SK-N-SH (cell line): ENCODE measurements at regions not wholly inside any gene's neighbourhood (a gene's known extent, or its start where the extent isn't known, plus 50 kb on each side); places are given as distances from the start of the nearest gene placed in this dataset.

ENCODE experiments used
- CTCF ChIA-PET: fragments of 300-600, 350-600 bp; formaldehyde crosslinking; extraction: SDS; loops from one replicate; lab custom pipeline; 2021; lab: Yijun Ruan, JAX
- POLR2A ChIA-PET: fragments of 350-600 bp; sonication (Branson Sonifier 250); formaldehyde crosslinking; extraction: SDS; loops from one replicate; lab custom pipeline; 2020; ENCODE audit warnings: antibody characterized with exemption, inconsistent platforms; lab: Yijun Ruan, JAX
- DNase-seq: peaks from one replicate; pipeline ENCODE4 v3.0.0; 2012
- H2AFZ ChIP-seq: fragments of 200-600 bp; sonication (generic); 2 replicates; pipeline ENCODE4 v1.8.1; 2016; ENCODE audit warnings: antibody characterized with exemption, mild to moderate bottlenecking, low read depth
- H3F3A ChIP-seq: fragments of 200-600 bp; sonication (generic); replicated peaks from 2 replicates; pipeline ENCODE3; 2016; ENCODE audit warnings: antibody characterized with exemption, mild to moderate bottlenecking; ENCODE audit not compliant: insufficient read depth
- H3K27ac ChIP-seq, 2 experiments: fragments of 200-500 bp in 1 of 2; fragments of 200-600 bp in 1 of 2; sonication (Bioruptor generic) in 1 of 2; sonication (generic), shearing (Covaris generic) in 1 of 2; 2 replicates each; pipeline versions ENCODE4 v1.5.1 to v1.6.1; 2014 to 2016; ENCODE audit warnings: low read depth in 2 of 2, inconsistent platforms in 1 of 2, low read length in 1 of 2, mild to moderate bottlenecking in 1 of 2, mixed read lengths in 1 of 2
- H3K27me3 ChIP-seq: fragments of 200-600 bp; sonication (generic), shearing (Covaris generic); 2 replicates; pipeline ENCODE4 v1.6.1; 2016; ENCODE audit warnings: mixed run types; ENCODE audit not compliant: insufficient read depth
- H3K36me3 ChIP-seq, 2 experiments: fragments of 200-500 bp in 1 of 2; fragments of 200-600 bp in 1 of 2; sonication (Bioruptor generic) in 1 of 2; sonication (generic) in 1 of 2; replicated peaks in 1 of 2; 2 replicates each; pipeline versions ENCODE3 to v1.5.1; 2014 to 2016; ENCODE audit warnings: low read length in 1 of 2, mild to moderate bottlenecking in 1 of 2; ENCODE audit not compliant: insufficient read depth in 2 of 2, control insufficient read depth in 1 of 2
- H3K4me1 ChIP-seq, 2 experiments: fragments of 200-500 bp in 1 of 2; fragments of 200-600 bp in 1 of 2; sonication (Bioruptor generic) in 1 of 2; sonication (generic), shearing (Covaris generic) in 1 of 2; 2 replicates each; pipeline versions ENCODE4 v1.5.1 to v1.6.1; 2014 to 2016; ENCODE audit warnings: low read depth in 1 of 2, low read length in 1 of 2, mixed run types in 1 of 2; ENCODE audit not compliant: insufficient read depth in 2 of 2, control insufficient read depth in 1 of 2
- H3K4me2 ChIP-seq: fragments of 200-600 bp; sonication (generic), shearing (Covaris generic); 2 replicates; pipeline ENCODE4 v1.6.1; 2017; ENCODE audit warnings: mixed run types
- H3K4me3 ChIP-seq, 2 experiments: fragments of 200-500 bp in 1 of 2; fragments of 200-600 bp in 1 of 2; sonication (Bioruptor generic) in 1 of 2; sonication (generic), shearing (Covaris generic) in 1 of 2; 2 replicates each; pipeline versions ENCODE4 v1.5.1 to v1.8.1; 2014 to 2016; ENCODE audit warnings: low read depth in 2 of 2, inconsistent platforms in 1 of 2, low read length in 1 of 2, mild to moderate bottlenecking in 1 of 2, mixed read lengths in 1 of 2, moderate library complexity in 1 of 2
- H3K79me2 ChIP-seq: fragments of 200-600 bp; sonication (generic); 2 replicates; pipeline ENCODE4 v1.8.1; 2017; ENCODE audit warnings: mild to moderate bottlenecking; ENCODE audit not compliant: insufficient read depth
- H3K9ac ChIP-seq: fragments of 200-600 bp; sonication (generic); 2 replicates; pipeline ENCODE4 v1.6.1; 2017; ENCODE audit warnings: mixed run types
- H3K9me2 ChIP-seq: fragments of 200-600 bp; sonication (generic); 2 replicates; pipeline ENCODE4 v1.6.1; 2017; ENCODE audit warnings: mixed run types
- H3K9me3 ChIP-seq: fragments of 200-600 bp; sonication (generic); 2 replicates; pipeline ENCODE4 v1.6.1; 2017; ENCODE audit warnings: mixed run types, mild to moderate bottlenecking, moderate library complexity
- H4K20me1 ChIP-seq: fragments of 200-600 bp; sonication (generic); 2 replicates; pipeline ENCODE4 v1.6.1; 2017; ENCODE audit warnings: mild to moderate bottlenecking, mixed run types; ENCODE audit not compliant: insufficient read depth
- EZH2phosphoT487 ChIP-seq: fragments of 200-600 bp; sonication (generic); IDR thresholded peaks from 2 replicates; pipeline ENCODE4 v1.6.1; 2017; ENCODE audit warnings: low read depth, mixed run types, mild to moderate bottlenecking, antibody characterized with exemption, moderate library complexity, borderline replicate concordance
- FOSL2 ChIP-seq: IDR thresholded peaks from 2 replicates; pipeline ENCODE4 v1.4.0; 2012; ENCODE audit warnings: low read depth, mild to moderate bottlenecking, moderate library complexity, borderline replicate concordance
- JUND ChIP-seq: IDR thresholded peaks from 2 replicates; pipeline ENCODE4 v1.4.0; 2012
- MXI1 ChIP-seq: IDR thresholded peaks from 2 replicates; pipeline ENCODE4 v1.6.1; 2012; ENCODE audit warnings: mild to moderate bottlenecking, low read depth, low read length, improper control_type of control experiment
- NFIC ChIP-seq: IDR thresholded peaks from 2 replicates; pipeline ENCODE4 v1.4.0; 2012; ENCODE audit warnings: borderline replicate concordance
- PBX3 ChIP-seq: IDR thresholded peaks from 2 replicates; pipeline ENCODE4; 2012
- POLR2AphosphoS5 ChIP-seq: IDR thresholded peaks from 2 replicates; pipeline ENCODE4 v1.6.1; 2012; ENCODE audit warnings: low read depth, low read length
- RCOR1 ChIP-seq: fragments of 150-350 bp; IDR thresholded peaks from 2 replicates; pipeline ENCODE4 v1.6.1; 2017; ENCODE audit warnings: antibody characterized with exemption, low read length
- RFX5 ChIP-seq: IDR thresholded peaks from 2 replicates; pipeline ENCODE4 v1.6.1; 2012; ENCODE audit warnings: mild to moderate bottlenecking, improper control_type of control experiment, low read length
- RXRA ChIP-seq: IDR thresholded peaks from 2 replicates; pipeline ENCODE4 v1.4.0; 2012; ENCODE audit warnings: low read depth, mild to moderate bottlenecking, borderline replicate concordance
- SIN3A ChIP-seq: IDR thresholded peaks from 2 replicates; pipeline ENCODE4 v1.6.1; 2012; ENCODE audit warnings: low read depth, mild to moderate bottlenecking, low read length, moderate library complexity, borderline replicate concordance
- SMC3 ChIP-seq: IDR thresholded peaks from 2 replicates; pipeline ENCODE4 v1.6.1; 2012; ENCODE audit warnings: low read depth, low read length, improper control_type of control experiment
- TAF1 ChIP-seq: IDR thresholded peaks from 2 replicates; pipeline ENCODE4 v1.6.1; 2012; ENCODE audit warnings: low read depth, mild to moderate bottlenecking, low read length, moderate library complexity, borderline replicate concordance
- YY1 ChIP-seq: IDR thresholded peaks from 2 replicates; pipeline ENCODE4 v1.4.0; 2012; ENCODE audit warnings: low read depth, mild to moderate bottlenecking
- WGBS: methylation state at CpG from one replicate; pipeline ENCODE4 v1.1.6; 2017; ENCODE audit warnings: low lambda C conversion rate; 5-methylcytosine and 5-hydroxymethylcytosine counted together
- TF ChIP-seq, protein P1 (sequence below): fragments of 150-350 bp; IDR thresholded peaks from 2 replicates; pipeline ENCODE4 v1.6.1; 2017; ENCODE audit warnings: antibody characterized with exemption, low read length, low read depth, borderline replicate concordance
- TF ChIP-seq, protein P2 (sequence below): fragments of 150-350 bp; IDR thresholded peaks from 2 replicates; pipeline ENCODE4 v1.6.1; 2016; ENCODE audit warnings: mild to moderate bottlenecking, low read depth, low read length

DNA sequence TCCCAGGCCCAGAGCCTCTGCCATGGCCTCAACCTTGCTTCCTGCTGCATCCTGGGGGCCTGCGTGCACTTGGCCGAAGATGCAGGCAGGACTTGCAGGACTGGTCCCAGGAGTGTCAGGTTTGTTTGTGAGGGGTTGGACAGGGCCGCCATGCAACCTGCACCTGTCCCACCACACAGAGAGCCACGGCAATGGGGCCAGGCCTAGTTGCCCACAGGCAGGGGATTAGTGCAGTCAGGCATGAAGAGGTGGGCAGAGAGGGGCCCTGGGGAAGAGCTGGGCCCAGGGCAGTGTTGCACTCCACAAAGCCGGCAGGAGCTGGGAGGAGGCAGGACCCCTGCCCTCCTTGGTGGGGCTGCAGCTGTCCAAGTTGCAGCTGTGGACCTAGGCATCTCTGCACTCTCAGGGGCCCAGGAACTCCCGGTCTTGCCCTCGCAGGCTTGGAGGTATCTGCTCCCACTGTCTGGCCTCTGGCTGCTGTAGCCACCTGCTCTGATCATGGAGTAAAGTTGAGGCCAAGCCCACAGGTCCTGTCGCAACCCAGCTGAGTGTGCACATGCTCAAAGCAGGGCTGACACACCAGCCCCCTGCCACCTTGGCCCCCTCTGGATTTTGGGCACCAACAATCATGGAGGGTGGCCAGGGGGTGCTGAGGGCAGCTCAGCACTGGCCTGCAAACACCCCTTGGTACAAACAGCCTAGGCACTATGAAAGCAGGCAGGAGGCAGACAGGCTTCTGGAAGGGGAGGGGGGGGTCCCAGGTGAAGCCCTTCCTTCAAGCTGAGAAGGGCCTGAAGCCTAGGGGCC lies 190.4 kb upstream of the PCDH10 start:
- TF ChIP-seq, protein P1, sequence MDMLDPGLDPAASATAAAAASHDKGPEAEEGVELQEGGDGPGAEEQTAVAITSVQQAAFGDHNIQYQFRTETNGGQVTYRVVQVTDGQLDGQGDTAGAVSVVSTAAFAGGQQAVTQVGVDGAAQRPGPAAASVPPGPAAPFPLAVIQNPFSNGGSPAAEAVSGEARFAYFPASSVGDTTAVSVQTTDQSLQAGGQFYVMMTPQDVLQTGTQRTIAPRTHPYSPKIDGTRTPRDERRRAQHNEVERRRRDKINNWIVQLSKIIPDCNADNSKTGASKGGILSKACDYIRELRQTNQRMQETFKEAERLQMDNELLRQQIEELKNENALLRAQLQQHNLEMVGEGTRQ: no peak
- Histone ChIP-seq H3K9me2 (0 out of 2 replicates have a peak, but pooled peaks cover 5% of the 10 kb centered on the region), H3K9ac (no peak overlapping the region), H3K4me2 (no peak overlapping the region), H3K4me1 (no peaks in the 10 kb centered on the region), H3K27me3 (no peaks in the 10 kb centered on the region), H3K36me3 (no peaks in the 10 kb centered on the region), H3K79me2 (no peaks in the 10 kb centered on the region), H2AFZ (no peak overlapping the region), H3K27ac (no peak overlapping the region), H3K9me3 (no peaks in the 10 kb centered on the region), H3F3A (no peaks in the 10 kb centered on the region), H4K20me1 (no peaks in the 10 kb centered on the region), H3K4me3 (no peak overlapping the region)
- DNase-seq: no peak
- 12% methylated on average over 6 of the region's 8 CpGs for WGBS
- POLR2A ChIA-PET: no interaction called here
- CTCF ChIA-PET: no interaction called here

DNA sequence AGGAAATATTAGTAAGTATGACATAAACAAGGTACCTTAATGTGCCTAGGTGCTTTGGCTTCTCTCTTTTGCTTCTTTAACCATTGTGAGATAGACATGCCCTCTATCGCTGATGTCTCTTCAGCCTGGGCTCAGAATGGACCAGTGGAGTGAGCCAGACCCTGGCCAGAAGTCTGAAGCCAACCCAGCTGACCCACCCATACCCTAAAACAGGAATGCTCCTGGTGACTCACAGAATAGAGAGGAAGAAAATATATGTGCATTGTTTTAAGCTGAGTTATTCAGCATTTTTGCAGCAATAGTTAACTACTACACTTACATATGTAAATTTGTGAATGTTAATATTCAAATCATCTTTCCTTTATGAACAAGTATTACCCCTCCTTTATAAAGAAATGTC lies 167.5 kb upstream of the PCDH10 start:
- no peak for DNase-seq
- H3K27ac ChIP-seq: no peak overlapping the region
- H3K9ac ChIP-seq: no peak overlapping the region
- H3F3A ChIP-seq: no peaks in the 10 kb centered on the region
- no peaks in the 10 kb centered on the region for H3K27me3 ChIP-seq
- no peaks in the 10 kb centered on the region for H3K9me3 ChIP-seq
- no peak overlapping the region for H3K4me3 ChIP-seq
- no peaks in the 10 kb centered on the region for H3K4me1 ChIP-seq
- no peaks in the 10 kb centered on the region for H4K20me1 ChIP-seq
- CTCF ChIA-PET: no interaction called here
- H2AFZ ChIP-seq: no peak overlapping the region
- POLR2A ChIA-PET: no interaction called here
- no peaks in the 10 kb centered on the region for H3K9me2 ChIP-seq
- H3K4me2 ChIP-seq: no peak overlapping the region
- no peaks in the 10 kb centered on the region for H3K36me3 ChIP-seq
- TF ChIP-seq PBX3 (no peak), SIN3A (no peak), RFX5 (no peak), YY1 (no peak), JUND (no peak), TAF1 (no peak), RCOR1 (no peak), SMC3 (no peak), NFIC (no peak), MXI1 (no peak), EZH2phosphoT487 (no peak), RXRA (no peak), POLR2AphosphoS5 (no peak), FOSL2 (no peak)
- TF ChIP-seq, protein P2, sequence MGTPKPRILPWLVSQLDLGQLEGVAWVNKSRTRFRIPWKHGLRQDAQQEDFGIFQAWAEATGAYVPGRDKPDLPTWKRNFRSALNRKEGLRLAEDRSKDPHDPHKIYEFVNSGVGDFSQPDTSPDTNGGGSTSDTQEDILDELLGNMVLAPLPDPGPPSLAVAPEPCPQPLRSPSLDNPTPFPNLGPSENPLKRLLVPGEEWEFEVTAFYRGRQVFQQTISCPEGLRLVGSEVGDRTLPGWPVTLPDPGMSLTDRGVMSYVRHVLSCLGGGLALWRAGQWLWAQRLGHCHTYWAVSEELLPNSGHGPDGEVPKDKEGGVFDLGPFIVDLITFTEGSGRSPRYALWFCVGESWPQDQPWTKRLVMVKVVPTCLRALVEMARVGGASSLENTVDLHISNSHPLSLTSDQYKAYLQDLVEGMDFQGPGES: no peak
- TF ChIP-seq, protein P1: no peak
- 23% methylated on average over 1 of the region's 1 CpG for WGBS
- no peaks in the 10 kb centered on the region for H3K79me2 ChIP-seq
